Left cardiac atrium (tissue), 4 donors: ENCODE measurements at regions not wholly inside any gene's neighbourhood (a gene's known extent, or its start where the extent isn't known, plus 50 kb on each side); places are given as distances from the start of the nearest gene placed in this dataset.
A peak's percentile ranks its signal among the peaks of the same experiment; 100 is the strongest.

Experiments used
- ATAC-seq, 2 donors: fragments of 200-7000 bp; cut with Tn5 transposase; one replicate each; pipeline ENCODE4 v1.9.1; 2020; ENCODE audit warnings: mild to moderate bottlenecking in 2 of 2, moderate library complexity in 2 of 2
- DNase-seq: peaks from one replicate; pipeline ENCODE4 v3.0.0-alpha.2; 2020
- intact Hi-C, 2 donors: fragments of 100-400 bp; cut with DNase I; formaldehyde crosslinking; loops; one replicate each; pipeline versions ENCODE4 v1.14.1 to v1.15.1; 2022 to 2023
- donor health status: DM: no; HTN: yes; CAD: no.
- donor health status: DM: no; HTN: yes; CAD: no; lungs with severe emphysema.
- donor health status: DM: yes; HTN: yes; CAD: no.
- donor health status: Dilated cardiomyopathy.

- intact Hi-C loops, result no loop called here
- DNase-seq (peak; percentile 70), ATAC-seq (peak in 1 of 2 donors; percentile 17)
Observed at GRCh38 chr4:41358647-41359421, 102.1 kb downstream of the UCHL1 start.

DNA sequence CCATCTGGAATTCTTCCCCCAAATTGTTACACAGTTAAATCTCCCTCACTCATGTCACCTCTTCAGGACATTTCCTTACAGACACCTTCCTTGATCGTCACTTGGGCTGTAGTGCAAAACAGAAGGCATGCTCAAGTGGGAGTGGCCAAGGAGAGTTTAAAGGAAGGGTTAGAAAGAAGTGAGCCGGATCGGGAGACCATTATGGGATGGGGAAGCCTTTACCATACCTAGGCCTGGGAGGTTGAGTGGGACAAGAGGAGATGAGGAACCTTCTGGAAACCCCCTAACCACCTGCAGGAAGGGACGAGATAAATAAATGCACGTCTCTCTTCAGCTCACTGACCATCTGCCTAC is 102.7 kb downstream of the UCHL1 start:
- intact Hi-C loops, result no loop called here
- no peak for ATAC-seq
- no peak for DNase-seq

GRCh38 chr4:41359836-41360213 is 103.1 kb downstream of the UCHL1 start:
- no peak for ATAC-seq
- no peak for DNase-seq

DNA sequence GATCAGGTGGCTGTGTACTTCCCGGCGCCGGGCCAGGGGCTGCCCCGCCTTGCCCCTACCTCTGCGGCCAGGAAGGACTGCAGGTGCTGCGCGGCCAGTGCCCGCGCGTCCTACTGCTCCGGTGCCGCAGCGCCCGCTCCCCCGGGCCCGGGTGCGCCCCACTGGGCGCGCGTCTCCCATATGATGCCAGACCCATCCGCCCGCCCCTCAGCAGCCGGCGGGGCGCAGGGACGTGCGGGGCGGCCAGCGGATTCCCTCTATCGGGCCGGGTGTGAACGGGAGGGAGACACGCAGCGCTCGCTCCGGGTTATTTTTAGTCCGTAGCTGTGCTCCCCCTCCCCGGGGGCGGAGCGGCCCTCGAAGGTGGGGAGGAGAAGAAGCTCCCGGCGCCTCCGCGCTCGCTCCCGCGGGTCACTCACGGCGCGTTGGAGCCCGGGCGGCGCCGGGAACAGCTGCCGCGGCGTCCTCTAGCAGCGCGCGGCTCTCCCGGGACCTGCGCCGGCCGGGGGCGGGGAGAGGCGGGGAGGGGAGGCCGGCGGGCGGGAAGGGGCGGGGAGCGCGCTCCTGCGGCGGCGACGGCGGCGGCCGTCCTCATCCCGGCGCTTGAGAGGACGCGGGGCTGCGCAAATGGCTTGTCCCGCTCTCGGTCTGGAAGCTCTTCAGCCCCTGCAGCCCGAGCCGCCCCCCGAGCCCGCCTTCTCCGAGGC is 103.6 kb downstream of the UCHL1 start:
- peak; percentile 90 to 92 for ATAC-seq
- intact Hi-C loops, result loop anchor here in 1 of 2 donors (5.0 kb wide), 1 partner anchor 177 kb away; the partner anchor contains the start of gene LIMCH1
- peak; percentile 85 for DNase-seq

More at GRCh38 chr4:41359836-41360213, 103.1 kb downstream of the UCHL1 start:
- intact Hi-C loops, result loop anchor here in 1 of 2 donors (5.0 kb wide), 1 partner anchor 177 kb away; the partner anchor contains the start of gene LIMCH1

- ATAC-seq, result peak; percentile 53 to 58
- intact Hi-C loops, result loop anchor here in 1 of 2 donors (5.0 kb wide), 1 partner anchor 176 kb away; the partner anchor contains the start of gene LIMCH1
- DNase-seq, result peak; percentile 48
Observed at GRCh38 chr4:41360921-41361793, 104.4 kb downstream of the UCHL1 start.

DNA sequence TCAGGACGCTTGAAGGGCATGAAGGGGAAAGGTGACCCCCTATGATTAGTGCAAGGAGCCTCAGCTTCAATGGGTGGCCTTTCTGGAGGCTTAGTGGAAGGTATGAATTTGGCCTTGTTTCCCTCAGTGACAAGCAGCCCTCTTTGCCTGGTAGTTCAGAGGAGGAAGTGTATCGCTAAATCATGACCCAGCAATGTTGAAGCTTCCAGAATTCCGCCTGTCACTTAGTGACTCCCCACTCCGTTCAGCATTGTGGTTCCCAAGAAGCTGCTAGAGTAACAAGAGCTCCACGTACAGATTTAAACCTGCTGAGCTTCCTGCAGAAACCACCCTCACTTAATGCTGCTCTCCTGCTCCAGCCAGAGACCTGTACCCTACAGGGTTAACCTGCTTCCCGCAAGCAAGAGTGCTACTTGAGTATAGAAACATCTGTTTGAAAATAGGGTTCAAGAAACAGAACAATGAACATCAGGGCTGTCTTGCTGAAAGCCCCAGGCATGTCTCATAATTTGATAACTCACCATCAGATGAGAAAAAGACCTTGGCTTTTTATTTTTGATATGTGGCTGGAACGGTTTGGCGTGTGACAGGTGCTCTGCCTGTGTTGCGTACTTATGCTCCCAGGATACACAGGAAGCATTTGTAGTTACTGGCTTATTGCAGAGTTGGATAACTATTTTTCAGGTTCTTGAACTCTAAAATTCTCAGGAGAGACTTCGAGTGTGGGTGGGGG is 105.2 kb downstream of the UCHL1 start:
- no peak for DNase-seq

GRCh38 chr4:41362621-41363383 is 106.1 kb downstream of the UCHL1 start:
- ATAC-seq, result no peak
- DNase-seq, result no peak
- intact Hi-C loops, result loop anchor here in 1 of 2 donors (5.0 kb wide), 1 partner anchor 174 kb away; the partner anchor contains the start of gene LIMCH1

More for the DNA sequence above, 105.2 kb downstream of the UCHL1 start:
- intact Hi-C loops, result loop anchor here in 1 of 2 donors (5.0 kb wide), 1 partner anchor 175 kb away; the partner anchor contains the start of gene LIMCH1
- ATAC-seq, result peak in 1 of 2 donors; percentile 3

DNA sequence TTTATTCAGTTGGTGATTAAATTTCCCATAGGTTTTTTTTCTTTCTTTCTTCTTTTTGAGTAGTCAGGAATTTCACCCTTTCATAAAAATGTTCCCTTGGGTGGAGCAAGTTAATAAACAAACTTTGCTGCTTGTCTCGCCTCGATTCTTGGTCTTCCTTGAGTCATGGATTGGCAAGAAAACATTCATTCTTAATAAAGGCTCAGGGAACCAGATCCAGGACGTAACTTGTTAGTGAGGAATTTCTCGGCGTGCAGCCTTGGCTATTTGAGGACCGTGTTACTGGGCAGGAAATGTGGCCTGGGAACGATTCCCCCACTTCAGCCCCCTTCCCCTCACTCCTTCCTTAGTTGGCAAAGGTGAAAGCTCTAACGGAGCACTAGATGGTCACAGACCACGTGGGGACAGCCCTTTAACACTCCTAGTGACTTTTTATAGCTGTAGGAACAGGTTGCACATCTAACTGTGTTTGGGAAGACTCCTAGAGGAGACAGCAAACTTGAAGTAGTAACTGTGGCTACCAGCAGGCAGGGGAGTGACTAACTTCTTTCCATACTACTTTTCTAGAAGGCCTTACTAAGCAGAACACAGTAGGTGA is 106.8 kb downstream of the UCHL1 start:
- peak; percentile 6 to 8 for ATAC-seq
- intact Hi-C loops, result loop anchor here in 1 of 2 donors (5.0 kb wide), 1 partner anchor 174 kb away; the partner anchor contains the start of gene LIMCH1

DNA sequence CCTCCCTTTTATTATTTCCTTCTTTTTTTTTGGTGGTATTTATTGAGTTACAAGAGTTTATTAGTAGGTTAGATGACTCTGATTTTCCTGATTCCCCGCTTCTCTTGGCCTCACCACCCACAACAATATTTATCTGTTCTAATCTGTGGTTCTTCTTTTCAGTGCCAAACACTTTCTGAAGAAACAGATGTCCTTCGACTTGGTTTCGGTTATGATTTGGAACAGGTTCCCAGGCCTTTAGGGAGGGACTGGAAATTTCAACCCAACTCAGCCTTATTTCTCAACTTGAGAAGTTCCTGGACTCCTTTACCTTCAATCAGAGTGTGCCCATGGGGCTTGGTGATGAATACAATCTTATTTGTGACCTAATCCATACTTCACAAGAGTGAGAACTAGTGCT is 108.1 kb downstream of the UCHL1 start:
- intact Hi-C loops, result loop anchor here in 1 of 2 donors (5.0 kb wide), 1 partner anchor 172 kb away; the partner anchor contains the start of gene LIMCH1
- ATAC-seq, result no peak

More for the DNA sequence above, 106.8 kb downstream of the UCHL1 start:
- DNase-seq, result peak; percentile 60

DNA sequence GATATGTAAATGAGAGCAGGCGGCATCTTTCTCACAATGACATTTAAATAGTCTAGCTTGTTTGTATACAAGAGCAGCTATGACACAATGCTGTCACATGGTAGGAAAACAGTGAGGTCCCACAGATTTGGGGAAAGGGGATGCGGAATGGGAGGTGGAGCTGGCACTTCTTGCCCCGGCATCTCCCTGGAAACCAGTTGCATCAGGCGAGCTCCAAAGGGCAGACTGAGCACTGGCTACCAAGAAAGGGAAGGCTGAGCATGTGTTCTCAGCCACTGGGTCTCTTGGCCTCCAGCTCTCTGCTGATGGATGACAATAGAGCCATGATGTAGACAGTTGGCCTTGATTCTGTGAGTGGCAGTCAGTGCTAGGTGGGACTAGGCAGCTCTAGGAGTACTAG is 109.0 kb downstream of the UCHL1 start:
- intact Hi-C loops, result no loop called here
- DNase-seq (no peak), ATAC-seq (no peak)

More for the DNA sequence above, 108.1 kb downstream of the UCHL1 start:
- no peak for DNase-seq

DNA sequence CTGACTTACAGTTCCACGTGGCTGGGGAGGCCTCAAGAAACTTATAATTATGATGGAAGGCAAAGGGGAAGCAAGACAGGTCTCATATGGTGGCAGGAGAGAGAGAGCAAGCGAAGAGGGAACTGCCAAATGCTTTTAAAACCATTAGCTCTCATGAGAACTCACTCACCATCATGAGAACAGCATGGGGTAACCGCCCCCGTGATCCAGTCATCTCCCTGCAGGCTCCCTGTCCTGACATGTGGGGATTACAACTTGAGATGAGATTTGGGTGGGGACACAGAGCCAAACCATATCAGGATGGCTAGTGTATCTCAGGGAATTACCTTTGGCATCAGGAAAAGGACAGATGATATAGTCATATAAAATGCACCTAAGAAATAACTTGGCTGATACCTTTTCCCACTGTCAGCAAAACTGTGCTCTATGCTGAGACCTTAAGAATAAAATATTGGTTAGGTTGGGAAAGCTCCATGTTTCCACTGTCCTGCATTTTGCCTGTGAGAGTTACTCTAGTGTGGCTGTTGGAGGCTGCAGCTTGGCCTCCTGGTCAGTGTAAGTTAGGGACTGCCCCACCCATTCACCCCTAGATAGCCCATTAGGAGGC is 110.3 kb downstream of the UCHL1 start:
- intact Hi-C loops, result no loop called here
- ATAC-seq (no peak), DNase-seq (no peak)

DNA sequence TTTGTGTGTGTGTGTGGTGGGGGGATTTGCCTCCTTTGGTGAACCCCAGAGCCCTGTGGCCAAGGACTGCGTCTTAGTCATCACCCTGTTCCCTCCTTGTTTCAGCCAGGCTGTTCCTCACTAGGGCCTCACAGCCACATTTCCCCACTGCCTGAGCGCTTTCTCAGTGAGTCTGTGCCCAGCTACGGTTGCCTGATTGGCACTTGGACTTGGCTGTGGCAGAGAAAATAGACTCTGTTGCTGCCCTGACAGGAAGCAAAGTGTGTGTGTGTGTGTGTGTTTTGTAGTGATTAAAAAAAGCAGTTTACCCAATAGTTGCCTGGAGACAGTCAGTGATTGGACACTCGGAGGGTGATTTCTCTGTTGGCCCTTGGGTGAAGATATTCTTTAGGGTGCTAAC is 113.0 kb downstream of the UCHL1 start:
- DNase-seq (peak; percentile 52), ATAC-seq (peak; percentile 85 to 91)
- intact Hi-C loops, result loop anchor here in 1 of 2 donors (2.0 kb wide), 1 partner anchor 49 kb away; no protein-coding TSS in a partner anchor

DNA sequence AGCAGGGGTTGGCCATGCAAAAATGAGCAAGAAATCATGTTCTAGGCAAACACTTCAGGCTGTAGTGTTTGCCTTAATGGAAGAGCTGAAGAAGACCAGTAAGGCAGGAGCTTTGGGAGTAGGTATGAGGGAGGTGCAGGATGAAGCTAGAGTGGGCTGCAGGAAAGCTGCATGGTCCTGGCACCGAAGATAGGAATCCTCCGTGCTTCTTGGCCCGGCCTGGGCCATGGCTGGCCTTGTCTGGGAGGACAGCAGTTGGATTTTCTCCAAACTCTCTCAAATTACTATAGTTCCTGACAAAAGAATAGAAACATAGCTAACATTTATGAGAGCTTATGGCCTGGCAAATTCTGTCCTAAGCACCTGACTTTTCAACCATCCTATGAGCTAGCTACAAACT is 116.5 kb downstream of the UCHL1 start:
- no peak for DNase-seq
- intact Hi-C loops, result no loop called here
- no peak for ATAC-seq

- intact Hi-C loops, result no loop called here
- DNase-seq (no peak), ATAC-seq (no peak)
Observed at GRCh38 chr4:41374490-41374889, 117.8 kb downstream of the UCHL1 start.

DNA sequence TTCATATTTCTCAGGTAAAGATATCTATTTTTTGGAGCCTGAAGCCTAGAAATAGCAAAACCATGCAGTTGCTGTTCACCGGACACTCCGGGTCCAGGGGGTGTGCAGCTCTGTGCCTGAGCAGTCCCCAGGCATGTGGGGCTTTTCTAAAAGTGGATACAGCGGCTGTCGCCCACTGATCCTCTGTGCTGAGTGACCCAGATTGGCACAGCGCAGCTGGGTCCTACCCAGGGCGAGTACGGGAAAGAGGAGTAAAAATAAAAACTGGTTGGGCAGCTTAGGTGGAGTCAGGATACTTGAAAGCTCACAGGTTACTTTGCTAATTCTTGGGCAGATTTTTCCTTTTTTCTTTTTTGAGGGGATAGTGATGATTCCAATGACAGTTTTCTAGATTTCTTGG is 118.8 kb downstream of the UCHL1 start:
- ATAC-seq, result peak; percentile 71 to 82
- no peak for DNase-seq
- intact Hi-C loops, result no loop called here

- DNase-seq (no peak), ATAC-seq (no peak)
- intact Hi-C loops, result no loop called here
Observed at GRCh38 chr4:41377196-41377595, 120.5 kb downstream of the UCHL1 start.

DNA sequence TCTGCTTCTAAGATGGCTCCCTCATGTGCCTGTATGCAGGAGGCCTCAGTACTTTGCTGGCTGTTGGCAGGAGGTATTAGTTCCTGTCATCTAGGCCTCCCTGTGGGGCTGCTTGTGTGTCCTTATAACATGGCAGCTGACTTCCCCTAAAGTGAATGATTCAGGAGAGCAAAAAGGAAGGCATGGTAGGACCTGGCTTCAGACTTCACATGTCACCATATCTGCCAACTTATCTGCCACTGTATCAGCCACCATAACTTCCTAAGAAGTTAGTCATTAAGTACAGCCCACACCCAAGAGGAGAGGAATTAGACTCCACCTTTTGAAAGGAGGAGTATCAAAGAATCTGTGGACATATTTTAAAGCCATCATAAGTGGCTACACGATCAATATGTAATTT is 122.5 kb downstream of the UCHL1 start:
- intact Hi-C loops, result no loop called here
- ATAC-seq (no peak), DNase-seq (no peak)
